ENCODE measurements at regions not wholly inside any gene's neighbourhood (a gene's known extent, or its start where the extent isn't known, plus 50 kb on each side); places are given as distances from the start of the nearest gene placed in this dataset.
"Not testable (repeated sequence)": the region's sequence is repeated elsewhere in the genome, so short reads cannot be mapped to it uniquely, and the experiment has no call there.

- no peak for DNase-seq
Observed at GRCh38 chr15:45869034-45869668, 234.3 kb downstream of the SQOR start.

DNA sequence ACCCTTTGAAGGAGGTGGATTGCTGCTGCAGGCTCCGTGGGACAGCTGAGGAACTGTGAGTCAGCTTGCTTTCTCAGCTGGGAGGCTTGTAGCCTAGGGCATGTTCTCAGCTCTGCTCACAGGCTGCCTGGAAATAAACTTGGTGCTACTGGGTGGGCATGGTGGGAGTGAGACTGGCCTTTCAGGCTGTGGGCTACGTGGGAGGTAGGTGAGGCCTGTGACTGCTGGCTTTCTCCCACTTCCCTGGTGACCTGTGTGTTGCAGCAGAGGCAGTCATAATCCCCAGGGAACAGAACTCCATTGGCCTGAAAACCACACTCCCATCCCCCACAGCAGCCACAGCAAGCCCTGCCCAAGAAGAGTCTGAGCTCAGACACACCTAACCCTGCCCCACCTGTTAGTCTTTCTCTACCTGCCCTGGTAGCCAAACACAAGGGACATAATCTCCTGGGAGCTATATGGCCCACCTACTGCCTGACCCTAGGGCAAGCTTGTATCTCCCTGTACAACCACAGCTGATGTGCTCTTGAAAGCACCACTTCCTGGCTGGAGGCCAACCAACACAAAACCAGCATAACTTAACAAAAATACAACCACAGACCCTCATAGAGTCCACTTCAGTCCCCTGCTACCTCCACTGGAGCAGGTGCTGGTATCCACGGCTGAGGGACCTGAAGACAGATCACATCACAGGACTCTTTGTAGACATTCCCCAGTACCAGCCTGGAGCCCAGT lies 236.5 kb downstream of the SQOR start:
- DNase-seq, result no peak

DNA sequence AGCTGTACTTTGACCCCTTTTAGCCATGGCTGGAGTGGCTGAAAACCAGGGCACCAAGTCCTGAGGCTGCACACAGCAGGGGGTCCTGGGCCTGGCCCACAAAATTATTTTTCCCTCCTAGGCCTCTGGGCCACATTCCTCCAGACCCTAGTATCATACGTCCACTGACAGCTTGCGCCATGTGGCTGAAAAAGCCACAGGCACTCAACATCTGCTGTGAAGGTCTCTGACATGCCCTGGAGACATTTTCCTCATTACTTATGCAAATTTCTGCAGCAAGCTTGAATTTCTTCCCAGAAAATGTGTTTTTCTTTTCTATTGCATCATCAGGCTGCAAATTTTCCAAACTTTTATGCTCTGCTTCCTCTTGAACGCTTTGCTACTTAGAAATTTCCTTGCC lies 239.0 kb downstream of the SQOR start:
- DNase-seq, result no peak

GRCh38 chr15:45874566-45874965 lies 239.7 kb downstream of the SQOR start:
- not testable (repeated sequence) for DNase-seq

DNA sequence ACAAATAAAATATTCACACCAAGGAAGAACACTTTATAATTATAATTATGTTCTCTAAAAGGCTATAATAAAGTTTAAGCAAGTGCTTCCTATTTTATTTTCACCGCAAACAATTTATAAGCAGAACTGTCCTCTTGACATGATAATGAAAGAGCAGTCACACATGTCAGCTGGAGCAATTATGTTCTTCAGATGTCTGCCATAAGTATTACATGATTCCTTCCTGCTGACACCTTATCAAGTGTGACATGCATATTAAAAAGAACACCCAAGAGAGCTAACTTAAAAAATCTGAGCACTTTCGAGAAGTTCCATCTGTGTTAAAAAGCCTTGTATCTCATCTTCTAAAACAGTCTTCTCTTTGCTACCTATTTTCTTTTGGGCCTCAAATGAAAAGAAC lies 249.5 kb downstream of the SQOR start:
- DNase-seq, result no peak

GRCh38 chr15:45884755-45885445 lies 250.1 kb downstream of the SQOR start:
- DNase-seq, result no peak

- DNase-seq, result no peak
Observed at GRCh38 chr15:45885801-45886200, 251.0 kb downstream of the SQOR start.

- DNase-seq, result no peak
Observed at GRCh38 chr15:45891766-45892165, 256.9 kb downstream of the SQOR start.

GRCh38 chr15:45892182-45892581 lies 257.4 kb downstream of the SQOR start:
- no peak for DNase-seq

DNA sequence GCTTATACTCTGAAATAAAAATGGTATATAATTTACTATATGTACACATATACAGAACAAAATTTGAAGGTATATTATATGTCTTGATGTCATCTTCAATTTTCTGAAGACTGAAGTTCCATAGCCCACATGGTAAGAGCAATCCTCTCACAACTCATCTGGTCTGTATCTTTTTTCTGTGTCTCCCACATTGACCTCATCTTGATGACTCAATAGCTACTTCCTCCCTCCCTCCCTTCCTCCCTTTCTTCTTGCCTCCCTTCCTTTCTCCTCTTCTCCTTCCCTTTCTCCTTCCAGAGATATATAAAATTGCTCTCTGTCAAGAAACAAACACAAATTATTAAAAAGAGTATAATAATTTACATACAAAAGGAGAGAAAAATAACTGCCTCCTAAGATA lies 268.5 kb downstream of the SQOR start:
- DNase-seq, result no peak

DNA sequence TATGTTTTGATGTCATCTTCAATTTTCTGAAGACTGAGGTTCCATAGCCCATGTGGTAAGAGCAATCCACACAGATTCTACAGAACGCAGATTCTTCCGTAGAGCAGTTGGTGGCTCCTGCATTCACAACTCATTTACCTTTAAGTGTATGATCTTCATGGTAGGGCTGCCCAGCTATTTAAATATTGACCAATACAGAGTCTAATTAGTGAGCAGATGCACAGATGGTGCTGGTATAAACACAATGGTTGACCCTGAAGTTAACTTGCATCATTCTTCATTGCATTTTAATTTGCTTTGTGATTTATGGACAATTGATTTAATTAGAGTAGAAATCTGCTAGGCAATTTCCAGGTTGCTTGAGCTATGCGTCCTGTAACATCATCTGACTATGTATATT lies 269.2 kb downstream of the SQOR start:
- no peak for DNase-seq

GRCh38 chr15:45906230-45906629 lies 271.4 kb downstream of the SQOR start:
- no peak for DNase-seq

DNA sequence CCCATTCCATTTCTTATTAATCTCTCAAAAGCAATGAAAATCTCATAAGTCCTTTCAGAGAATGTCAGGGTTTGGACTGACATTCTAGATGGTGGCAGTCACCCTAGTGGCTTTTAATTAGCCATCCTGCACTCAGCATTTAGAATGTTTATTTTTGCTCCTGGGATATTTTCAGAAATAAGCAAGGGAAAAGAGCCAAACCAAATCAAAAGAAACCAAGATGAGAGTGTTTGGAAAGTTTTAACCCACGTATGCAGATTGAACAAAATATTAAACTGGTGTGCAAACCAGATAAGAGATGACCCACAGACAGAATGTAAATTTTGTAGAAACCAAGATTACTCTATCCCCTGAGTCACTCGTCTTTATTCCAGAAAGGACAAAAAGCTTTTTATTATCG lies 275.8 kb downstream of the SQOR start:
- DNase-seq, result no peak

GRCh38 chr15:45913451-45913850 lies 278.6 kb downstream of the SQOR start:
- no peak for DNase-seq

- DNase-seq, result no peak
Observed at GRCh38 chr15:45914425-45914824, 279.6 kb downstream of the SQOR start.

DNA sequence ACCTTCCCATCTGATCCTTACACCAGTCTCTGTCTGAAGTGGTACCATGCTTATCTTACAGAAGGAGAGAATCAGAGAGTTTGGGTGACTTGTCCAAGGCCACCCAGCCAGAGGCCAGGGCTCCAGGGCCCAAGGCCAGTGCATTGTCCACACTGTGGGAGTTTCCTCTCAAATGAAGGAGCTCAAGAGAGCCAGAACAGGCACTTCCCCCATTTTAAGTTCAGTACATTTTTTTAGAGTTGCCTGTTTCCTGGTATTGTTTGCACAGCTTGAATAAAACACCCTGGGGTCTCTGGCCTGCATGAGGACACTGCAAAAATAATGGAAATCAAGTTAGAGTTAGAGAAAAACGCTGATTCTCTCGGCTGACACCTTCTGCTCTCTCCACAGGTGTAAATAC lies 284.0 kb downstream of the SQOR start:
- DNase-seq, result no peak

- DNase-seq, result no peak
Observed at GRCh38 chr15:45919806-45920205, 285.0 kb downstream of the SQOR start.

GRCh38 chr15:45921376-45921775 lies 286.5 kb downstream of the SQOR start:
- DNase-seq, result no peak

- no peak for DNase-seq
Observed at GRCh38 chr15:45921978-45922377, 287.1 kb downstream of the SQOR start.

GRCh38 chr15:45941367-45941766 lies 306.5 kb downstream of the SQOR start:
- no peak for DNase-seq

DNA sequence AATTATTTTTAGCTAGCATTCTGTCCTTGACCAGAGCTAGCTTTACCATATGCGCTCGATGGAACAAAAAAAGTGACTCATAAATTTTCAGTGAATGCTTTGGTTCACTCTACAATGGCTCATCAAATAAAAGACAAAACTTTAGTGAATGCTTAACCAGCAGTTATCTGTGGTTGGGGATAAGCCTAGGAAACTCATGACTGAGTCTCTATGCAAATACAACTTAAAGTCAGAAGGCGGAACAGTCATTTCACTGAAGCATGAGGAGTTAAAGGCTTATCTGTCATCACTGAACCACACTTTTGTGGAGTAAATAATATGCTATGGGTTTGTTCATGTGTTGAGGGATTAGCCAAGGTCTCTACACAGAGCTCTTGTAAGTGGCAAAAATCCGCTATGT lies 308.4 kb downstream of the SQOR start:
- no peak for DNase-seq

GRCh38 chr15:45946111-45946510 lies 311.3 kb downstream of the SQOR start:
- no peak for DNase-seq

- no peak for DNase-seq
Observed at GRCh38 chr15:45948181-45948621, 313.4 kb downstream of the SQOR start.

DNA sequence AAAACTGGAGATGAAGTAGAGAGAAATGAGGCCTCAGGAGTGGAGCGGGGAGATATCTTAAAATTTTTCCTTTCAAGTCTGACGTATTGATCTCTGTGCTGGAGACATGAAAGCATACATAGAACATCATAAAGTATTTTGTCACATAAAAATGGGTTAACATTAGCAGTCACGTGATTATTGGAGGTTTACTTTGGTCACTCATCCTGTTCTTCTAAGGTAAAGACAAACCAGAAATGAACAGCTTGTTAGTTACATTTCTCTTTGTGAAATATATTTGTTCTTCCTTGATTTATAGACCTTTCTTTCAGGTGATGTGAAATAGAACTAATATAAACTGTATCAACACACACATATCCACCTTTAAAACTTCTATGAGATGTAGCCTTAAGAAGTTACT lies 324.1 kb downstream of the SQOR start:
- DNase-seq, result no peak

Data from activated CD4-positive, CD25-positive, alpha-beta regulatory T cell treated with anti-CD3 and anti-CD28 coated beads, Interleukin-2, amount 50 U/mL, for 72 hours (primary cell).